ENCODE measurements at regions not wholly inside any gene's neighbourhood (a gene's known extent, or its start where the extent isn't known, plus 50 kb on each side); places are given as distances from the start of the nearest gene placed in this dataset.

DNA sequence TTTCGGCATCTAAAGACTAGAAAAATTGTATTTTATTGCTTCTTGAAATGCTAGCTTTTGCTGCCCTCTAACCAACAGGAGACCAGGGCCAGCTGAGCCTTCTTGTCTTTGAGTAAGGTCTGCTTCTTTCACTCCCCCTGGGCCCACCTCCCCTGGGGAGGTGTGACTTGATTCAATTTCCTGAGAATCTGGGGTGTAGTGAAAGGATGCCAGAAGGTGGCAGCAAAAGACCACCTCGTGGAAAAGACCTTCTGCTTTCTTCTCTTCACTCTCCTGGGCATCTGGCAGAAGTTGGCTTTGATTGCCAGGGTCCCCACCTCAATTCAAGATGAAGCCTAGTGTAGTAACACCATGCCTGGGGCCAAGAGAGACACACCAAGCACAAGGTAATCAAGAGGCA lies 96.5 kb upstream of the MAOA start:
- DNase-seq (ENCODE audit: low read depth), result peak; percentile 26
- H3K4me3 ChIP-seq (ENCODE audit: low read depth, low read length), result no peak overlapping the region
- TF ChIP-seq CTCF (IDR thresholded peaks at IDR 0.05; ENCODE audit: control insufficient read depth, extremely low read depth, insufficient read depth), result peak; percentile 45

DNA sequence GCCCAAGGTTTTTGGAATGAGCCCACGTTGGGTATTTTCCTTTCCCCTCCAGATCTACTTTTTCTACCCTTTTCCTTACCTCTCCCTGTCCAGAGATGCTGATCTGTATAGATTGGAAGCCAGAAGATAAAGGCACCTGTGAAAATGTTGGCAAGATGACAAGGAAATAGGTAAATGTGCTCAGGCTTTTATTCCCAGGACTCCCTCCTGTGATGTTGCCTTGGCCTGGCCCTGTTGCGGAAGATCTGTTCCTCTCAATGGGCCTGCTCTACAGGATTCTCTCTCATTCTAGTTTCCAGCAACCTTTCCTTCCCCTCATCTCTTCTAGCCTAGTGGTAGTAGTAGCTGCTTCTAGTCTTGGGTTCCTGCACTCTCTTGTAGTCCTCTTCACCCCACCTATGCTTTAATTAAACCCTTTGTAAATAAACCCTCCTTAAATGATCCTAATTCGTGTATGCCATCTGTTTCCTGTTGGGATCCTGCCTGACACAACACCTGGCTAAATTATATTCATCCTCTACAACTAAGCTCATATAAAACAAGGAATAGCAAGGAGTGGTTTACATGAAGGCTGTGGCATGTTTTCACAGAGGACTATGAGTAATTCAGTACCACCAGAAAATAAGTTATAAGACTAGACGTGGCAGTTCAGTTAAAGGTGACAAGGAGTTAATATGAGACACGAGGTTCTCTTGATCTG lies 95.7 kb upstream of the MAOA start:
- DNase-seq (ENCODE audit: low read depth), result peak; percentile 36
- H3K4me3 ChIP-seq (ENCODE audit: low read depth, low read length), result no peak overlapping the region
- no peak for TF ChIP-seq CTCF (IDR thresholded peaks at IDR 0.05; ENCODE audit: control insufficient read depth, extremely low read depth, insufficient read depth)

DNA sequence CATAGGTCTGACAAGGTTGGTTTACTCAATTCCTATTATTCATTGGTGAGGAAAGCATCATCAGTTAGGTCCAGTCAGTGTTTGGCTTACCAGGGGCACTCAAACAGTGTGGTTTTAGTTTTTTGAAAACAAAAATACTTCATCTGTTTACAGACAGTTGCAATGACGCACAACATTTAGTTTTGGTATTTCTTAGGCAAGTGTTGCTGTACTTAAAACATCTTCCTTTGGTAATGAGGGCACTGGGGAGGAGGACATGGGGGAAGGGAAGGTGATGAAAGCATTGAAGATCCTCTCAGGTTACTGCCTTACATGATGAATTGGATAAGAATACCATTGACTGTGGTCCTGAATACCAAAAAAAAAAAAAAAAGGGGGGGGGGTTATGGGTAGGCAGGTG lies 93.7 kb upstream of the MAOA start:
- no peak for DNase-seq (ENCODE audit: low read depth)
- H3K4me3 ChIP-seq (ENCODE audit: low read depth, low read length), result no peak overlapping the region
- no peak for TF ChIP-seq CTCF (IDR thresholded peaks at IDR 0.05; ENCODE audit: control insufficient read depth, extremely low read depth, insufficient read depth)

GRCh38 chrX:43564953-43565352 lies 91.1 kb upstream of the MAOA start:
- TF ChIP-seq CTCF (IDR thresholded peaks at IDR 0.05; ENCODE audit: control insufficient read depth, extremely low read depth, insufficient read depth), result peak; percentile 28
- DNase-seq (ENCODE audit: low read depth), result peak; percentile 46
- no peak overlapping the region for H3K4me3 ChIP-seq (ENCODE audit: low read depth, low read length)

DNA sequence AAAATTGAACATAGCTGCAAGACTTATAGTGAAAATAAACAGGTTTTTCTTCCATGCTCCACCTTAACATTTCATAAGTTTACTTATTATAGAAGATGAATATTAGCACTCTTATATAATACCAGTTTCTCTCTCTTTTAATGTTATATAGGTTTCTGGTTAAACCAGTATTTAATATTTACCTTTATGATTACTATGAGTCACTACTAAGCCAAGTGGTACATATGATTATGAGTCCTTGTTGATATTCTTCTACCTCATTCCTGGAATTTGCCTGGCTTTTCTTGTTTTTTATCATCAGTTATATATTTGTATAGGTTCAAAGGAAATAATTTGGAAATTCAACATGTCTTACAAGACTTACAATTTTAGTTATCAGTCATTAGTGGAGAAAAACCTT lies 89.9 kb upstream of the MAOA start:
- no peak overlapping the region for H3K4me3 ChIP-seq (ENCODE audit: low read depth, low read length)
- TF ChIP-seq CTCF (IDR thresholded peaks at IDR 0.05; ENCODE audit: control insufficient read depth, extremely low read depth, insufficient read depth), result no peak

GRCh38 chrX:43573441-43574015 lies 82.6 kb upstream of the MAOA start:
- DNase-seq (ENCODE audit: low read depth), result no peak
- no peak overlapping the region for H3K4me3 ChIP-seq (ENCODE audit: low read depth, low read length)
- no peak for TF ChIP-seq CTCF (IDR thresholded peaks at IDR 0.05; ENCODE audit: control insufficient read depth, extremely low read depth, insufficient read depth)

More for the DNA sequence above, 89.9 kb upstream of the MAOA start:
- DNase-seq (ENCODE audit: low read depth), result no peak

GRCh38 chrX:43580621-43581020 lies 75.5 kb upstream of the MAOA start:
- no peak overlapping the region for H3K4me3 ChIP-seq (ENCODE audit: low read depth, low read length)
- DNase-seq (ENCODE audit: low read depth), result no peak
- no peak for TF ChIP-seq CTCF (IDR thresholded peaks at IDR 0.05; ENCODE audit: control insufficient read depth, extremely low read depth, insufficient read depth)
